ENCODE measurements at regions not wholly inside any gene's neighbourhood (a gene's known extent, or its start where the extent isn't known, plus 50 kb on each side); places are given as distances from the start of the nearest gene placed in this dataset.

- Histone ChIP-seq H3K9me3 (no peaks in the 10 kb centered on the region), H3K27ac (no peak overlapping the region), H3K4me3 (no peak overlapping the region), H3K27me3 (no peaks in the 10 kb centered on the region), H3K36me3 (no peaks in the 10 kb centered on the region), H3K4me1 (peaks cover 0 to 3% (median 0%) of the 10 kb centered on the region in 12 donors)
- TF ChIP-seq POLR2A (IDR thresholded peaks at IDR 0.05), result no peak
- TF ChIP-seq CTCF (IDR thresholded peaks at IDR 0.05), result no peak
- ATAC-seq (no peak), DNase-seq (no peak)
- 61 to 71% (median 68%) methylated on average over 2 of the region's 2 CpGs for WGBS, 4 donors
- intact Hi-C loops (cut with DNase I), result no loop called here
These were observed 457.6 kb downstream of the PDCD6IP start for GRCh38 chr3:34256021-34256420.

- TF ChIP-seq POLR2A (IDR thresholded peaks at IDR 0.05) (no peak), CTCF (IDR thresholded peaks at IDR 0.05) (no peak)
- no peak overlapping the region for H3K4me3 ChIP-seq
- 74 to 91% (median 84%) methylated on average over 2 of the region's 2 CpGs for WGBS, 4 donors
These were observed 458.4 kb downstream of the PDCD6IP start for GRCh38 chr3:34256791-34257190.

GRCh38 chr3:34258271-34258998, 460.0 kb downstream of the PDCD6IP start:
- peak in 1 of 4 donors; percentile 55 for ATAC-seq
- WGBS, 4 donors, result 80 to 94% (median 84%) methylated on average over 2 of the region's 2 CpGs
- intact Hi-C loops (cut with DNase I), result no loop called here

More at GRCh38 chr3:34256791-34257190, 458.4 kb downstream of the PDCD6IP start:
- ATAC-seq (no peak), DNase-seq (no peak)
- no peaks in the 10 kb centered on the region for H3K36me3 ChIP-seq
- intact Hi-C loops (cut with DNase I), result no loop called here
- no peak overlapping the region for H3K27ac ChIP-seq
- no peaks in the 10 kb centered on the region for H3K9me3 ChIP-seq
- H3K4me1 ChIP-seq, result peaks cover 0 to 7% (median 0%) of the 10 kb centered on the region in 12 donors
- H3K27me3 ChIP-seq, result no peaks in the 10 kb centered on the region

More at GRCh38 chr3:34258271-34258998, 460.0 kb downstream of the PDCD6IP start:
- Histone ChIP-seq H3K4me1 (peaks cover 0 to 21% (median 3%) of the 10 kb centered on the region in 12 donors), H3K36me3 (no peaks in the 10 kb centered on the region), H3K4me3 (no peak overlapping the region), H3K27ac (no peak overlapping the region), H3K9me3 (no peaks in the 10 kb centered on the region), H3K27me3 (no peaks in the 10 kb centered on the region)
- DNase-seq, result peak in 1 of 5 donors; percentile 21
- TF ChIP-seq POLR2A (IDR thresholded peaks at IDR 0.05) (no peak), CTCF (IDR thresholded peaks at IDR 0.05) (no peak)
